GM19023 (cell line): ENCODE measurements at regions not wholly inside any gene's neighbourhood (a gene's known extent, or its start where the extent isn't known, plus 50 kb on each side); places are given as distances from the start of the nearest gene placed in this dataset.

Source experiments
- ATAC-seq: cut with Tn5 transposase; IDR thresholded peaks from one replicate; pipeline ENCODE4 v1.9.1; 2021; ENCODE audit warnings: mild to moderate bottlenecking, moderate library complexity; ENCODE audit not compliant: unreplicated experiment

GRCh38 chr19:28859811-28860210 is 353.1 kb downstream of the UQCRFS1 start:
- ATAC-seq, result no peak

GRCh38 chr19:28858933-28859332 is 354.0 kb downstream of the UQCRFS1 start:
- no peak for ATAC-seq

GRCh38 chr19:28857967-28858366 is 355.0 kb downstream of the UQCRFS1 start:
- no peak for ATAC-seq

DNA sequence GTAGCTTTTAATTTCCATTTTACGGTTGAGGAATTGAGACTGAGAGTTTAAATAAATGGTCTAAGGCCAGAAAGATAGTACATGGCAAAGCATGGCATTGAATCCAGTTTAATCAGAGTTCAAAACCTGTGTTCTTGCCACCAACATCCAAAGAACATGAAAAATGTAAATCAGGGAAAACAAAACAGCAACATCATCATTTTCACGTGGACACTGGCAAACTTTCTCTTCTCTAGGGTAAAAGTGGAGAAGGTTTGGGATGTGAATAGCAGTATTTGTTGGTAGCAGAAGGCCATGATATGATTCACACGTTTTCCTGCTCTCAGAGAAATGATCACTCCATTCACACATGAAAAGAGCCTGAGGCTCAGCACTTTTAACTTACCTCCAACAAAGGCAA is 357.7 kb downstream of the UQCRFS1 start:
- no peak for ATAC-seq

DNA sequence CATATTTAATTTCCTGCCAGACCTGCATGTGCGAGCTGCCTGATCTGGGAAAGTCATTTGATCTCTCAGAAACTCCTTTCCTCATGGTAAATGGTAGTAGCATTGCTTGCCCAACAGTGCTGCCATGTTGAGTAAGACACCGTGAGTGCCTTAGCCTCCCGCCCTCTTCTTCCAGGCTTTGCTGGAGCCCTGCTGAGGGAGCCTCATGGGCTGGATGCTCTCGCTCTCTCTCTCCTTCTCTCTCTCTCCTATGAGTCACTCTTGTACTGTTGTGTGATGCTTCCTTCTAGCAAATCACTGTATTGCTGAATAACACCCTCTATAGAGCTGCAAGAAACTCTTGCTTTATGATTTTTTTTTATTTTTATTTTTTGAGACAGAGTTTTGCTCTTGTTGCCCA is 365.5 kb downstream of the UQCRFS1 start:
- no peak for ATAC-seq

GRCh38 chr19:28846094-28846812 is 366.7 kb downstream of the UQCRFS1 start:
- ATAC-seq, result no peak

DNA sequence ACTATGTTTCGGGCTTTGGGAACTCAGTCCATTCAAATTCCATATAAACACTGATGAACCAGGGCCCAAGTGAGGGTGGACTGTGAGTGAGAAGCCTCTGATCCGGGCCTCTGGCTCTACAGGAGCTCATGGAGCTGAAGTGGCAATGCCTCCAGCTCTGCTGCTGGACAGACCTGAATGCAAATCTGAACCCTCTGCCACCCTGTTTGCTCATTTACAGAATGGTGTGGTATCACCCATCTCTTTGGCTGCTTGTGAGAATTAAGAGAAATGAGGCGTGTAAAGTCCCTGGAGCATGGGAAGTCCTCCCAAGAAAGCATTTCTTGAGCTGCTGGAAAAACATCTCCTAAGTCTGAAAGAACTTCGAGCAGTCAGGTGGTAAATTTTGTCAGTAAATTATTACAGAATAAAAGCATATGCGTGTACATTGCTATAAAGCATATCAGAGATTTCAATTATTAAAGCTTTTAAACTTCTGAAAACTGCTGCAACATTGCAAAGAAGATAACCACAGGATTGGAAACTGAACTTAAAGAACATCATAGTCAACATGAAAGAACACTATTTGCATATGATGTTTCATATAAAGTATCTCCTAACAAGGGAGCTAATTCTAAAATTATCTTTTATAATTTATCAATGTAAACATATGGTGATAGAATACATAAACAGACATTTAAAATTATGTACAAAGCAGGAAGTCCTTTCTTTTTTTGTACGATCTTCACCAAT is 369.0 kb downstream of the UQCRFS1 start:
- no peak for ATAC-seq

DNA sequence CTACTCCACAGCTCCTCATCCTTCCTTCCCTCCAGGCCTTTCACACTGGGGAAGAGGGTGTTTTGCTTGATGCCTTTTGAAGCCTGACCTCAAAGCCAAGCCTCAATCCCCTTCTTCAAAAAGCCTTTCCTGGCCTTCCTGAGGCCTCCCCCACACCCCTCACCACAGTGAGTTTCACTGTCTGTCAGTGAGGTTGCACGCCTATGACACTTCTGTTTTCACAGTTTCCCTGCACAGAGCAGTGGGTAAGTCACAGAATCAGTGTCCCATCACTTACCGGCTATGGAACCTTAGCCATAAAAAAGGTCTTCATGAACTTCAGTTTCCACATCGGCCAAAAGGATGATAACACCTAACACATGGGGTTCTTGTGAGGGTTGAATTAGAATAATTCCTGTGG is 371.4 kb downstream of the UQCRFS1 start:
- ATAC-seq, result no peak

- no peak for ATAC-seq
Observed at GRCh38 chr19:28840891-28841290, 372.1 kb downstream of the UQCRFS1 start.

DNA sequence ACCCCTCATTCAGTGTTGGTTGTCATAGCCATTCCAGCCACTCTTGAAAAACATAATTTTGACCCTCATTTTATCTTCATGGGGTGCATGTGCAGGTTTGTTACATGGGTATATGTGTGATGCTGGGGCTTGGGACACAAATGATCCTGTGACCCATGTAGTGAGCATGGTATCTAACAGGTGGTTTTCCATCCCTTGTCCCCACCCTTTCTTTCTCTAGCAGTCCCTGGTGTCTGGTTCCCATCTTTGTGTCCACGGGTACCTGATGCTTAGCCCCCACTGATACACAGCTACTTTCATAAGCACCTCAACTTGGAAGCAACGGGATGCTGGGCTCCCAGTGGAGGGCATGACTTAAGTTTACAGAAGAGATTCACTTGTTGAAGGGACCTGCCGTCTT is 373.5 kb downstream of the UQCRFS1 start:
- no peak for ATAC-seq

GRCh38 chr19:28838909-28839308 is 374.0 kb downstream of the UQCRFS1 start:
- ATAC-seq, result no peak

DNA sequence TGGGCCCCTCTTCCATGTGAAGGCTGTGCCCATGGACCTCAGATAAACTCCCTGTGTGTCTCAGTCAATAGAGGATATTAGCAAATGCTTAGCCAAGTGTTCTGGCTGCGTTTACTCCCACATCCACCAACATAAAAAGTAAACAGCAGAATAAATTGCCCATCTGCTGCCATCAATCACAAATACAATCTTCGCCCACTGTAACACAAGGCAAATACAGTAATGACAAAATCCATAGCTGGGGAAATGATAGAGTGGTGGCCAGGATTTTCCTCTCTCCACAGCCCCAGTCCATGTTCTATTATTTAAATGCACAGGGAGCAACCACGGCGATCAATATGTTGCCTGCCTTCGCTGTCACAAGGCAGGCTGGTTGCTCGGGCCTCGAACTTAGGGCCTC is 376.5 kb downstream of the UQCRFS1 start:
- ATAC-seq, result no peak

- no peak for ATAC-seq
Observed at GRCh38 chr19:28834996-28835395, 378.0 kb downstream of the UQCRFS1 start.

DNA sequence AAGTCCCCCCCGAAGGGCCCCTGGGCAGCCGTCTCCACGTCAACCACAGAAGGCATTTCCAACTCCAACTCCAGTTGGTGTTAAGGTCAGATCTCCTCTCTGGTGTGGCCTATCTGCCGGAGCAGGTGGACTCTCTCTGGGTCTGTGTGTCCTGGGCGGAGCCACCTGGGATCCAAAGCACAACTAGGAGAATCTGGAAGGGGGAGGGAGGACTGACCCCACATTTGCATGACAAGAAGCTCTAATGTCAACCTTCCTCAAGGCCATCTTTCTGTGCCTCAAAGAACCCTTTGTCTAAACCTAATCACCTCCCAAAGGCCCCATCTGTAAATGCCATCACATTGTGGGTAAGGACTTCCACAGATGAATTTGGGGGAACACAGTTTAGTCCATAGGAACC is 381.5 kb downstream of the UQCRFS1 start:
- ATAC-seq, result no peak

- no peak for ATAC-seq
Observed at GRCh38 chr19:28829762-28830161, 383.2 kb downstream of the UQCRFS1 start.

DNA sequence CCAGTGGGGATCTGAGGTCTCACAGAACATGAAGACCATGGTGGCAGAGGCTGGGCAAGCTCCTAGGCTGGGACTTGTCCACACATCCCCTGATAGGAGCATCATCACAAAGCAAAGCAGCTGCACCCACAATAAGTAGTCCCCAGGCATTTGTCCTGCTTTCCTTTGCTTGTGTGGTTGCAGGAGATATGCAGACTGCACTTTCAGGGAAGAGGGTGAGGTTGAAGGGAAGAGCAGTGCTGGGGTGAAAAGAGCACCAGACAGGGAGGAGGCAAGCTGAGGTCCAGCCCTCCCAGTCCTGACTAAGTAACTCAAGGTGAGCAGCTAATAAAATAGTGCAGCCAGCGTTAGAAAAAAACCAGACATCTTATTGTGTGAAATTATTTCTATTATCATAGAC is 383.6 kb downstream of the UQCRFS1 start:
- no peak for ATAC-seq

DNA sequence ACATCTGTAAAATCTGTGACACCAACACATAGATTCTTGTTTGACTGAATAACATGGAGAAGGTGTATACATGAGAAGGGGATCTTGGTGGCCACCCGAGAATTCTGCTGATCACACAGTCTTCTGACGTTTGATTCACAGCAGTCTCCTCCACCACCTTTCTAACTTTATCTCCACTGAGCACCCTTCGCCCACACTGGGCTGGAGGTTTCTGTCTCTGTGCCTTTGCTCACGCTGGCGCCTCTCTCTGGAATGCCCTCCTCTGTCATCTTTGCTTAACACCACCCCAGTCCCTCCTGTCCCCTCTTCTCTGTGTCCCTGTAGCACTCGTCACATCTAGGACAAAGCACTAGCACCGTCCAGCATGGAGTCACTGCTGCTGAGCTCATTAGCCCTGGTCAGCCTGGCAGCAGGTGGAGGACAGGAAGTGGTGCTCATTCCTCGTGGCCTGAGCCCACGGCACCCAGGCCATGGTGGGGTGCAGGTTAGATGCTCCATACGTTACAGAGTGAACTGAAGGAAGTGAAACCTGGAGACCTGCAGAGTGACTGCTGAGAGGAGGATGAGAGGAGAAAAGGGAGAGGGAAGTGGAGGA is 384.6 kb downstream of the UQCRFS1 start:
- ATAC-seq, result no peak

GRCh38 chr19:28827382-28827781 is 385.6 kb downstream of the UQCRFS1 start:
- no peak for ATAC-seq

GRCh38 chr19:28823338-28823961 is 389.5 kb downstream of the UQCRFS1 start:
- ATAC-seq, result no peak

DNA sequence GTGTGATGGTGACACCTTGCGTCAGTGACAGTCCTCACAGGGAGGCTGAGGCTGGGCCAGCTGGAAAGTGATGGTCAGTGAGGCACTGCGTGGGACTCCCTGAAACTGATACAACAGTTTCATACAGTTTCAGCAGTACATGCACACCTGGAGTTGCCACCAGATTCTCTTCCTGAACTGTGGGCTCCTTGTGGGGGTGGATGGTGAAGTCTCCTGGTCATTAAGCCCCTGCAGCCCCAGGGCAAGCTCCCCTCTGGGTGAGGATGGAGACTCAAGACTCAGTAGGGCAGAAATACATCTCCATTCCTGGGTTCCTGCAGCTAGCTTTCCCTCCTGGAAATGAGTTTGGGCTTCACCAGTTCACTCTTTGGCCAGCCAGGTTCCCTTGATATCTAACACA is 392.7 kb downstream of the UQCRFS1 start:
- ATAC-seq, result no peak

- no peak for ATAC-seq
Observed at GRCh38 chr19:28815257-28815656, 397.7 kb downstream of the UQCRFS1 start.

- no peak for ATAC-seq
Observed at GRCh38 chr19:28794301-28794700, 418.6 kb downstream of the UQCRFS1 start.
